H4 (cell line): ENCODE measurements at regions not wholly inside any gene's neighbourhood (a gene's known extent, or its start where the extent isn't known, plus 50 kb on each side); places are given as distances from the start of the nearest gene placed in this dataset.
"Not testable (repeated sequence)": the region's sequence is repeated elsewhere in the genome, so short reads cannot be mapped to it uniquely, and the experiment has no call there.

Source experiments
- DNase-seq: peaks from one replicate; pipeline ENCODE4 v3.0.0-alpha.2; 2015; ENCODE audit warnings: low spot score

DNA sequence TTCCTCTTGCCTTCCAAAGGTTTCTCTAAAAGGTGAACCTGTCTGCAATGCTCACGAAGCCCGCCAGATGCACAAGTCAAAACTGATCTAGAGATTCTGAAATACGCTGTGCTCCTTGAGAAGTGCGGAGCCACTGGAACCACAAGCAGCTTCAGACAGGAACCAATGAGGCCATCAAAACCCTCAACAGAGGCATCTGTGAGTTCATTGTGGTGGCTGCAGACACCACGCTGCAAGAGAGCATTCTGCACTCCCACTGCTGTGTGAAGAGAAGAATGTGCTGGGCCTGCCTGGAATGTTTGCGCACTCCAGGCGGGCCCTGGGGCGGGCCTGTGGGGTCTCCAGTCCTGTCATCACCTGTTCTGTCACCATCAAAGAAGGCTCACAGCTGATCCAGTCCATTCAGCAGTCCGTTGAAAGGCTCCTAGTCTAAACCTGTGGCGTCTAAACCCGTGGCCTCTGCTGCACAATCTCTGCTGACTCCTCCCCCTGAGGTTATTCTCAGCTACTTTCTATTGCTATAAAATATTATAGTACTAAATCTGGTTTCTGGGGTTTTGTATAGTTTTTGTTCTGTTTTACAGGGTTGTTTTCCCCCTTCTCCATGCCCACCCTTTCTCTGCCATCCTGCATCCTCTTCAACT, 187.4 kb downstream of the FAM72C start:
- DNase-seq = not testable (repeated sequence)

DNA sequence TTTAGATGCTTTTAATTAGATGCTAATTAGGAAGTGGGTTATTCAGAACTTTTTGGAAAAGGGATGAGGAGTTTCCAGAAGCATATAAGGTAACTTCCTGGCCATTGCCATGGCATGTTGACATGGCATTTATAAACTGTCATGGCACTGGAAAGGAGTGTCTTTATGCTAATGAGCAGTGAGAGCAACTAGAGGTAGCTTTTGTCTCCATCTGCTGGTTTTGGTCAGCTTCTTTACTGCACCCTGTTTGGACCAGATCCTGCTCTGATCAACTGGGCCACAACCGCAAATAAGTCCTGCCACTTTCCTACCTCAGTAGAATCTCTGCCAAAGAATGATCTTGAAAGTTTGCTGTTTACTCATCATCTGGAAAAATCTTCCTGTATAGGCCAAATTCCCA, 193.6 kb downstream of the FAM72C start:
- DNase-seq = not testable (repeated sequence)

GRCh38 chr1:143764831-143765230, 207.0 kb downstream of the FAM72C start:
- not testable (repeated sequence) for DNase-seq

DNA sequence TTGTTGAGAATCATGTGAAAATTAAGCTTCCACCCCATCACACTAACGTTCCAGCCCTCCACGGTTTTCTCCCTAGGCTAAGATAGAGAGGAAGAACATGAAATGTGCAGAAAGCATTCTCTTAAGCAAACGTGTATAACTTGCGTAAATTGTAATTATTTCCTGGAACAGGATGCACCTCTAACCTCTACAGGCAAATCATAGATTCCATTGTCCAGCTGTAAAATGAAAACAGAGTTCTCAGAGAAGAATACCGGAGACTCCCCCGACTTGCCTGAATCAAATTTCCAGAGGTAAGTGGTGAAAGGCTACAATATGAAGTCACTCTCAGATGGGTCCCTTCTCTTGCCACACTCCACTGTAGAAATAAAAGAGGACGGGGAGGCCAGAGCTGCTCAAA, 211.4 kb downstream of the FAM72C start:
- not testable (repeated sequence) for DNase-seq

GRCh38 chr1:143755961-143756360, 215.8 kb downstream of the FAM72C start:
- not testable (repeated sequence) for DNase-seq

GRCh38 chr1:143748906-143749305, 222.9 kb downstream of the FAM72C start:
- DNase-seq = no peak

DNA sequence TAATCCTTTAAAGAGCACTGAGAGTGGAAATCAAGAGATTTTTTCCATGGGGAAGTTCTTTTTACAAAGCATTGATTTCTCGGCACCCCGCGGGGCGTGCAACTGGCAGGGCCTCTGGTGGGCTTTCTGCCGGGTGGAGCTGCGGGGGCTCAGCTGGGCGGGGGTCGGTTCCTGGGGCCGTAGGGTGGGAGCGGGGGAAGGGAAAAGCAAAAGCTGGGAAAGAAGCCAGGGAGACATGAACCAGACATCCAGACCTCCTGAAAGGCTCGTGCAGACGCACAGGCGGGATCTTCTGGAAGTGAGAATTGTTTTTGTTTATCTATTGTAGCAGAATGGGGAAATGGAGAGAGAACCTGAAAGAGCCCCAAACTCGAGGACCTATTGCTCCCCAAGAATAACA, 235.2 kb downstream of the FAM72C start:
- no peak for DNase-seq

DNA sequence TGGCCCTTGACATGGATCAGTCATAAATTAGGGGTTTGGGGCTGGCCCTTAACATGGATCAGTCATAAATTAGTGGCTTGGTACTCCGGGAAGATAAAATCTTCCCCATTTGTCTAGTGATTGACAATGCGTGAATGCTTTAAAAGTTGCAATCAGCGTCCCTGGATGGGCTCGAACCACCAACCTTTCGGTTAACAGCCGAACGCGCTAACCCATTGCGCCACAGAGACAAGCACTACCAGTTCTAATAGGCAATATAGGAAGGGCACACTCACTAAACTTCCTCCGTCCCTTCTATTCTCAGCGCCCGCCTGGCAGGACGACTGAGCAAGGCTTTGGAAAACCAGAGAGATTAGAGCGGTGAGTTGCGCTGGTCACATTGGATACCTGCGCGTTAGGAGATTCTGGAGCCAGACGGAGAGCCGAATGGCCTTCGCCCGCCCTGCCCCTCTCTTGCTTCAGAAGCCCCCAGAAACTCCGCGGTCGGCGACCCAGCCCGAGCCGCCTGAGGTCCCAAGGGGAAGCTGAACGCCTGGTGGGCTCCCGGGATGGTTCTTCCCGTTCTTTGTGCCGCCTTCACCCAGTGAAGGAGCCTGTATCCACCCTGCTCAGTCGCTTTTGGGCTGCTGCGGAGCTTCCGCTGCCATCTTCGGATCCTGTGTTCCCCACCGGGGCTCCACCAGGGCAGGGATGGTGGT, 235.9 kb downstream of the FAM72C start:
- peak; percentile 67 for DNase-seq

- not testable (repeated sequence) for DNase-seq
These were observed 237.5 kb downstream of the FAM72C start for GRCh38 chr1:143734261-143734660.

- DNase-seq = not testable (repeated sequence)
These were observed 240.9 kb downstream of the FAM72C start for GRCh38 chr1:143730890-143731289.

GRCh38 chr1:143729449-143730111, 242.2 kb downstream of the FAM72C start:
- DNase-seq = not testable (repeated sequence)

DNA sequence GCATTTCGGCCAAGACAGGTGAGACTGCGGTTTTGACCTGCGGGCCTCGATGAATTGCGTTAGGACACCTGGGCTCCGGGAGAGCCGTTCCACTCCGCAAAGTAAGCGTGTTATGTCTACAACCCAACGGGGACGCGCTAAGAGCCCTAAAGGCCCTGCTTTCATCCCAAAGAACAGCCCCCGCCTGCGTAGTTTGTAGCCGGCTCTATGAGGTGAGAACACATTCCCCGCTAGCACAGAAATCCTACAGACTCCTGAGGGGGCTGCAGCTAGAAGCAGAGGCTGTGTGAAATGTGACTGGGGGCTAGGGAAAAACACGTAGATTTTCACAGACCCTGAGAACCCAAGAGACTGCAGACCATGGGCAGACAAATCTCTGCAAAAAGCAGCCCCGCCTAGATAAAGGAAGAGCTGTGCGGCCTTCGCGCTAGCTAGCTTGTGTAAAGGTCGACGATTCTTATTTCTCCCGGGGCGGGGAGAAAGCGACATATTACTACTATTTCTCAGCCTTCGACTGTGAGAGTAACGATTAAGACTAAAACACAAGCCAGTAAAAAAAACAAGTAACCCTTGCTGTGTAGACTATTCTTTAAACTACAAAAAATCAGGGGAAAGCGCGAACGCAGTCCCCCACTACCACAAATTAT, 242.9 kb downstream of the FAM72C start:
- DNase-seq = not testable (repeated sequence)

- no peak for DNase-seq
These were observed 244.5 kb downstream of the FAM72C start for GRCh38 chr1:143727263-143727662.

- DNase-seq = no peak
These were observed 250.8 kb downstream of the FAM72C start for GRCh38 chr1:143721024-143721373.

GRCh38 chr1:143720087-143721023, 251.4 kb downstream of the FAM72C start:
- DNase-seq = no peak

- DNase-seq = no peak
These were observed 253.3 kb downstream of the FAM72C start for GRCh38 chr1:143718524-143718923.

GRCh38 chr1:143718021-143718420, 253.8 kb downstream of the FAM72C start:
- no peak for DNase-seq

- DNase-seq = no peak
These were observed 254.4 kb downstream of the FAM72C start for GRCh38 chr1:143717434-143717833.

GRCh38 chr1:143714913-143715312, 256.9 kb downstream of the FAM72C start:
- DNase-seq = not testable (repeated sequence)

DNA sequence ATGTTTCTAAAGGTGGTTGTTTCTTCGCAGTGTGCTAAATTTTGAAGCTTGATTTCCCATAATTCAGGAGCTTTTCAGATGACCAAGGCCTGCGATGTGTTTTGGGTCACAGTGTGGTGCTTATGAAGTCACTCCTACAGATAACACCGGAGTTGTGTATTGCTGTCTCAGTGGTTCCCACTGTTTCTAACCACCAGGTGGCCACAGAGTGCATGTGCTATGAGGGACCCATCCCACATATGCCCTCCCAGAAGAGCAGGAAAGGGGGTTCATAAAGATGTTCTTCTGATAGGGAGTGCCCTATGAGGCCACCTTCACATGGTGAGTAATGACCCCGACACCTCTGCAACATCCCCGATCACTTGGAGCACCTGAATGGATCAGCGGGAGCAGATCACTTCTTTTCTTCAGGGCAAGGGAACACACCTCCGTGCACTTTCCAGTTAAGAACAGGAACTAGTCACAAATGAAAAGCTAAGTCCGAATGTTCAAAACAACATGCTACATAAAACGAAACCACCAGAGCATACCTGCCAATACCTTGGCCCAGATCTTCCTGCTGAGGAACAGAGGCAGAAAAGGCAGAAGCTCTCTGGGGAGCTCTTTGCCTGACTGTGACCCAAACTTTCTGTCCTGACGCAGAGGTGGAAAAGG, 262.1 kb downstream of the FAM72C start:
- DNase-seq = peak; percentile 30

GRCh38 chr1:143702739-143703138, 269.0 kb downstream of the FAM72C start:
- not testable (repeated sequence) for DNase-seq
